Breast epithelium (tissue), 3 donors: ENCODE measurements at regions not wholly inside any gene's neighbourhood (a gene's known extent, or its start where the extent isn't known, plus 50 kb on each side); places are given as distances from the start of the nearest gene placed in this dataset.

Source experiments
- CTCF ChIP-seq, 3 donors: fragments of 450-650 bp; IDR thresholded peaks; one replicate each; pipeline ENCODE4 v1.5.1; 2016 to 2017; ENCODE audit warnings: antibody characterized with exemption in 3 of 3, mild to moderate bottlenecking in 3 of 3, moderate library complexity in 3 of 3
- POLR2A ChIP-seq: fragments of 450-650 bp; IDR thresholded peaks from one replicate; pipeline ENCODE4 v1.6.1; 2016; ENCODE audit warnings: antibody characterized with exemption, mild to moderate bottlenecking, moderate library complexity
- POLR2AphosphoS5 ChIP-seq, 3 donors: sonication (generic); formaldehyde crosslinking; IDR thresholded peaks; one replicate each; pipeline ENCODE4 v1.6.1; 2017; ENCODE audit warnings: antibody characterized with exemption in 3 of 3

GRCh38 chr2:106572541-106573450, 85.6 kb downstream of the CD8B2 start:
- TF ChIP-seq CTCF (IDR thresholded peaks at IDR 0.05), result no peak
- TF ChIP-seq POLR2AphosphoS5 (IDR thresholded peaks at IDR 0.05), result no peak
- no peak for TF ChIP-seq POLR2A
